H9 (cell line): ENCODE measurements at regions not wholly inside any gene's neighbourhood (a gene's known extent, or its start where the extent isn't known, plus 50 kb on each side); places are given as distances from the start of the nearest gene placed in this dataset.

Experiments used
- DNase-seq: peaks from one replicate; pipeline ENCODE4 v3.0.0-alpha.2; 2017
- H2AFZ ChIP-seq: one replicate; pipeline ENCODE4 v1.6.1; 2013; ENCODE audit warnings: mild to moderate bottlenecking, low read length, control low read depth, moderate library complexity
- H2AK5ac ChIP-seq: 2 replicates; pipeline ENCODE4 v1.6.1; 2013; ENCODE audit warnings: low read length, control low read depth, mixed read lengths; ENCODE audit not compliant: insufficient read length
- H2BK120ac ChIP-seq: one replicate; pipeline ENCODE4 v1.6.1; 2013; ENCODE audit warnings: low read depth, mild to moderate bottlenecking, low read length, control low read depth, inconsistent platforms; ENCODE audit not compliant: poor library complexity, severe bottlenecking
- H2BK12ac ChIP-seq: 2 replicates; pipeline ENCODE4 v1.6.1; 2013; ENCODE audit warnings: low read length, control low read depth, mixed read lengths, low read depth; ENCODE audit not compliant: insufficient read length
- H2BK15ac ChIP-seq: 2 replicates; pipeline ENCODE4 v1.6.1; 2013; ENCODE audit warnings: low read depth, low read length, control low read depth
- H2BK20ac ChIP-seq: one replicate; pipeline ENCODE4 v1.6.1; 2013; ENCODE audit warnings: low read depth, mild to moderate bottlenecking, low read length, control low read depth, inconsistent platforms; ENCODE audit not compliant: poor library complexity, severe bottlenecking
- H2BK5ac ChIP-seq: 2 replicates; pipeline ENCODE4 v1.6.1; 2013; ENCODE audit warnings: low read length, control low read depth, mixed read lengths; ENCODE audit not compliant: insufficient read length
- H3K14ac ChIP-seq: 2 replicates; pipeline ENCODE4 v1.6.1; 2013; ENCODE audit warnings: low read length, control low read depth; ENCODE audit not compliant: insufficient read depth
- H3K18ac ChIP-seq: 2 replicates; pipeline ENCODE4 v1.6.1; 2013; ENCODE audit warnings: low read depth, mild to moderate bottlenecking, mixed read lengths, low read length, control low read depth; ENCODE audit not compliant: insufficient read length
- H3K23ac ChIP-seq: 2 replicates; pipeline ENCODE4 v1.6.1; 2013; ENCODE audit warnings: low read length, control low read depth, mixed read lengths, low read depth; ENCODE audit not compliant: insufficient read length
- H3K23me2 ChIP-seq: 2 replicates; pipeline ENCODE4 v1.6.1; 2013; ENCODE audit warnings: low read depth, mild to moderate bottlenecking, mixed read lengths, low read length, control low read depth; ENCODE audit not compliant: insufficient read length, poor library complexity, severe bottlenecking
- H3K27ac ChIP-seq: 2 replicates; pipeline ENCODE4 v1.5.1; 2013; ENCODE audit warnings: low read length, control low read depth, mixed read lengths, low read depth; ENCODE audit not compliant: insufficient read length
- H3K27me3 ChIP-seq: 2 replicates; pipeline ENCODE4 v1.6.1; 2013; ENCODE audit warnings: low read length, control low read depth, inconsistent platforms; ENCODE audit not compliant: insufficient read depth
- H3K4ac ChIP-seq: 2 replicates; pipeline ENCODE4 v1.6.1; 2013; ENCODE audit warnings: low read depth, mild to moderate bottlenecking, control low read depth, inconsistent platforms, low read length, moderate library complexity
- H3K4me1 ChIP-seq: 2 replicates; pipeline ENCODE4 v1.6.1; 2013; ENCODE audit warnings: low read length, control low read depth, inconsistent platforms; ENCODE audit not compliant: insufficient read depth
- H3K4me2 ChIP-seq: 2 replicates; pipeline ENCODE4 v1.6.1; 2013; ENCODE audit warnings: low read length, control low read depth, mixed read lengths; ENCODE audit not compliant: insufficient read length, insufficient read depth
- H3K56ac ChIP-seq: 2 replicates; pipeline ENCODE4 v1.6.1; 2013; ENCODE audit warnings: low read depth, mild to moderate bottlenecking, mixed read lengths, low read length, control low read depth; ENCODE audit not compliant: insufficient read length
- H3K79me1 ChIP-seq: 2 replicates; pipeline ENCODE4 v1.6.1; 2013; ENCODE audit warnings: low read depth, mild to moderate bottlenecking, moderate library complexity, low read length, control low read depth, inconsistent platforms; ENCODE audit not compliant: insufficient read depth, poor library complexity, severe bottlenecking
- H3K79me2 ChIP-seq: 2 replicates; pipeline ENCODE4 v1.6.1; 2013; ENCODE audit warnings: low read length, control low read depth, inconsistent platforms; ENCODE audit not compliant: insufficient read depth
- H3K9ac ChIP-seq: 2 replicates; pipeline ENCODE4 v1.6.1; 2013; ENCODE audit warnings: low read length, control low read depth, mixed read lengths; ENCODE audit not compliant: insufficient read length; ENCODE audit errors: extremely low read depth
- H3K9me3 ChIP-seq: one replicate; pipeline ENCODE4 v1.6.1; 2013; ENCODE audit warnings: low read depth, low read length, inconsistent platforms; ENCODE audit not compliant: control insufficient read depth
- H3T11ph ChIP-seq: one replicate; pipeline ENCODE4 v1.6.1; 2013; ENCODE audit warnings: mild to moderate bottlenecking, low read length, control low read depth, inconsistent platforms
- H4K20me1 ChIP-seq: one replicate; pipeline ENCODE4 v1.6.1; 2013; ENCODE audit not compliant: control insufficient read depth, insufficient read length, insufficient read depth
- H4K5ac ChIP-seq: 2 replicates; pipeline ENCODE4 v1.6.1; 2013; ENCODE audit warnings: low read depth, mild to moderate bottlenecking, mixed read lengths, low read length, control low read depth; ENCODE audit not compliant: insufficient read length
- H4K8ac ChIP-seq: replicated peaks from 2 replicates; pipeline ENCODE4 v1.6.1; 2013; ENCODE audit warnings: low read length, control low read depth, mixed read lengths, low read depth; ENCODE audit not compliant: insufficient read length
- H4K91ac ChIP-seq: 2 replicates; pipeline ENCODE4 v1.6.1; 2013; ENCODE audit warnings: low read depth, mild to moderate bottlenecking, moderate library complexity, mixed read lengths, low read length, control low read depth; ENCODE audit not compliant: insufficient read length
- H3K27ac Mint-ChIP-seq, 3 experiments: 2 replicates in 2 of 3; 3 replicates in 1 of 3; pipeline ENCODE4 v1.8.0; 2020 to 2021; ENCODE audit warnings: mixed read lengths in 3 of 3, mild to moderate bottlenecking in 1 of 3, moderate library complexity in 1 of 3
- H3K27me3 Mint-ChIP-seq: 2 replicates; pipeline ENCODE4 v1.8.0; 2021; ENCODE audit warnings: low read depth, mild to moderate bottlenecking, moderate library complexity, mixed read lengths
- H3K36me3 Mint-ChIP-seq, 3 experiments: 2 replicates in 2 of 3; 3 replicates in 1 of 3; pipeline ENCODE4 v1.8.0; 2020 to 2021; ENCODE audit warnings: low read depth in 3 of 3, mixed read lengths in 3 of 3; ENCODE audit not compliant: insufficient read depth in 1 of 3
- H3K4me1 Mint-ChIP-seq, 2 experiments: 2 replicates each; pipeline ENCODE4 v1.8.0; 2020; ENCODE audit warnings: mixed read lengths in 2 of 2
- H3K4me3 Mint-ChIP-seq, 2 experiments: 2 replicates in 1 of 2; 3 replicates in 1 of 2; pipeline ENCODE4 v1.8.0; 2020 to 2021; ENCODE audit warnings: mild to moderate bottlenecking in 2 of 2, mixed read lengths in 2 of 2, moderate library complexity in 1 of 2
- H3K9me3 Mint-ChIP-seq, 2 experiments: 2 replicates in 1 of 2; 3 replicates in 1 of 2; pipeline ENCODE4 v1.8.0; 2020; ENCODE audit warnings: mild to moderate bottlenecking in 2 of 2, mixed read lengths in 2 of 2, moderate library complexity in 1 of 2
- CTCF ChIP-seq: fragments of 200-600 bp; sonication (generic); conservative IDR thresholded peaks from 3 replicates; pipeline ENCODE4 v1.8.0; 2021; ENCODE audit warnings: antibody characterized with exemption, mild to moderate bottlenecking
- whole genome bisulfite sequencing: extraction: QIAGEN DNeasy Blood & Tissue Kit; methylation state at CpG from one replicate; pipeline ENCODE4 v1.1.7; 2013; ENCODE audit warnings: missing lambda C conversion rate, low lambda C conversion rate, mixed read lengths; ENCODE audit not compliant: insufficient read length; ENCODE audit errors: extremely low coverage; 5-methylcytosine and 5-hydroxymethylcytosine counted together

DNA sequence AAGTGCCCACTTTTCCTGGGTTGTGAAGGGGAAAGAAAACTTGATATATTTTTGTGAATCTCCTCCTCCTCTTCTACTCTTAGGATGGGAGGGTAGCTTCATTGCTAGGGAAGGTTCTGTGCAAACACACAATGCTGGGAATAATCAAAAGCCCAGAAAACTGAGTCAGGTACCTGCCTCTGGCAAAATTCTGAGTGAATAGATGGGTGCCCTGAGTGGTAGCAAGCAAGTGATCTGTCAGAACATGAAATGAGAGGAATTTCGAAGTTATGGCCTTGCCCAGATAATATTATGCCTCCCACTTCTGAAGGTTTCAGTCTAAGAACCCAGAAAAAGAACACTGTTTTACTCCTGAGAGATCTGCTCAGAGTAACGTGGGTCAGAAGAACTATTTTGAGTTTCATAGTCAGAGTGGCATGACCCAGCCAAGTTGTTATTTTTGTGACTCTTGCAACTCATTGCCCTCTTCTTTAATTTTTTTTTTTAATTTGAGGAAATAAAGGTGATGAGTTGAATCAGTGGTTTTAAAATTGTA lies 158.3 kb downstream of the BMP2 start:
- Mint-ChIP-seq H3K36me3 (peaks cover 0 to 8% (median 0%) of the 10 kb centered on the region in 3 experiments; a peak in 3 of 7 replicates), H3K4me1 (no peaks in the 10 kb centered on the region), H3K9me3 (peaks cover 2 to 6% of the 10 kb centered on the region in 2 experiments; a peak in 3 of 5 replicates), H3K27ac (no peak overlapping the region), H3K4me3 (no peak overlapping the region), H3K27me3 (no peaks in the 10 kb centered on the region; the same call in 1 of the 2 replicates)
- H3K27me3 ChIP-seq: no peaks in the 10 kb centered on the region
- H3K27ac ChIP-seq: no peak overlapping the region
- H3K23ac ChIP-seq: no peak overlapping the region
- H2BK5ac ChIP-seq: no peak overlapping the region
- H4K91ac ChIP-seq: no peak overlapping the region
- no peak overlapping the region for H4K5ac ChIP-seq
- no peak overlapping the region for H3K4ac ChIP-seq
- H3K4me1 ChIP-seq: no peaks in the 10 kb centered on the region
- no peaks in the 10 kb centered on the region for H3K9me3 ChIP-seq
- no peak overlapping the region for H2BK12ac ChIP-seq
- no peak overlapping the region for H2BK15ac ChIP-seq
- TF ChIP-seq CTCF: no peak
- H3K14ac ChIP-seq: no peak overlapping the region
- H2BK20ac ChIP-seq: no peak overlapping the region
- H2AK5ac ChIP-seq: no peak overlapping the region
- WGBS: no CpG with 5 or more reads among the region's 2 CpGs
- no peak overlapping the region for H3T11ph ChIP-seq
- H3K18ac ChIP-seq: no peak overlapping the region
- H3K79me2 ChIP-seq: no peaks in the 10 kb centered on the region
- H3K23me2 ChIP-seq: no peaks in the 10 kb centered on the region
- no peak overlapping the region for H3K9ac ChIP-seq
- H3K56ac ChIP-seq: no peak overlapping the region
- H4K8ac ChIP-seq: no peak overlapping the region
- H3K4me2 ChIP-seq: no peak overlapping the region
- H2BK120ac ChIP-seq: no peak overlapping the region
- no peaks in the 10 kb centered on the region for H3K79me1 ChIP-seq
- H4K20me1 ChIP-seq: no peaks in the 10 kb centered on the region
- no peak overlapping the region for H2AFZ ChIP-seq
- no peak for DNase-seq
